ENCODE measurements at regions not wholly inside any gene's neighbourhood (a gene's known extent, or its start where the extent isn't known, plus 50 kb on each side); places are given as distances from the start of the nearest gene placed in this dataset.

GRCh38 chr4:20331642-20332041, 79.9 kb downstream of the SLIT2 start:
- TF ChIP-seq POLR2AphosphoS5 (IDR thresholded peaks at IDR 0.05) (no peak), POLR2A (IDR thresholded peaks at IDR 0.05) (no peak), EP300 (IDR thresholded peaks at IDR 0.05) (no peak)
- TF ChIP-seq, protein P1, sequence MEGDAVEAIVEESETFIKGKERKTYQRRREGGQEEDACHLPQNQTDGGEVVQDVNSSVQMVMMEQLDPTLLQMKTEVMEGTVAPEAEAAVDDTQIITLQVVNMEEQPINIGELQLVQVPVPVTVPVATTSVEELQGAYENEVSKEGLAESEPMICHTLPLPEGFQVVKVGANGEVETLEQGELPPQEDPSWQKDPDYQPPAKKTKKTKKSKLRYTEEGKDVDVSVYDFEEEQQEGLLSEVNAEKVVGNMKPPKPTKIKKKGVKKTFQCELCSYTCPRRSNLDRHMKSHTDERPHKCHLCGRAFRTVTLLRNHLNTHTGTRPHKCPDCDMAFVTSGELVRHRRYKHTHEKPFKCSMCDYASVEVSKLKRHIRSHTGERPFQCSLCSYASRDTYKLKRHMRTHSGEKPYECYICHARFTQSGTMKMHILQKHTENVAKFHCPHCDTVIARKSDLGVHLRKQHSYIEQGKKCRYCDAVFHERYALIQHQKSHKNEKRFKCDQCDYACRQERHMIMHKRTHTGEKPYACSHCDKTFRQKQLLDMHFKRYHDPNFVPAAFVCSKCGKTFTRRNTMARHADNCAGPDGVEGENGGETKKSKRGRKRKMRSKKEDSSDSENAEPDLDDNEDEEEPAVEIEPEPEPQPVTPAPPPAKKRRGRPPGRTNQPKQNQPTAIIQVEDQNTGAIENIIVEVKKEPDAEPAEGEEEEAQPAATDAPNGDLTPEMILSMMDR (IDR thresholded peaks at IDR 0.05) = no peak

All from suprapubic skin (tissue), 4 donors.